Kidney (tissue), 13 donors: ENCODE measurements at regions not wholly inside any gene's neighbourhood (a gene's known extent, or its start where the extent isn't known, plus 50 kb on each side); places are given as distances from the start of the nearest gene placed in this dataset.

Experiments used
- DNase-seq, 5 donors: peaks; one replicate each; pipeline ENCODE4 v3.0.0-alpha.2; 2013 to 2020
- FAIRE-seq: peaks from 2 replicates; lab custom pipeline; 2012; peaks lifted over from hg19 to GRCh38; lab: Jason Lieb, UNC
- H3K27ac ChIP-seq, 2 donors: one replicate each; pipeline ENCODE4 v1.7.0; 2013; ENCODE audit warnings: low read depth in 2 of 2, low read length in 2 of 2, inconsistent platforms in 1 of 2
- H3K27me3 ChIP-seq: one replicate; pipeline ENCODE4 v1.7.1; 2013; ENCODE audit warnings: low read length, inconsistent platforms; ENCODE audit not compliant: control insufficient read depth, insufficient read depth
- H3K36me3 ChIP-seq, 3 donors: one replicate each; pipeline versions ENCODE4 v1.7.0 to v1.7.1; 2013; ENCODE audit warnings: low read length in 3 of 3, control low read depth in 1 of 3, inconsistent platforms in 1 of 3; ENCODE audit not compliant: insufficient read depth in 3 of 3, control insufficient read depth in 2 of 3
- H3K4me1 ChIP-seq, 3 donors: one replicate each; pipeline versions ENCODE4 v1.7.0 to v1.7.1; 2013; ENCODE audit warnings: low read length in 3 of 3, inconsistent platforms in 1 of 3, low read depth in 1 of 3; ENCODE audit not compliant: control insufficient read depth in 2 of 3, insufficient read depth in 2 of 3
- H3K4me3 ChIP-seq, 3 donors: one replicate each; pipeline versions ENCODE4 v1.7.0 to v1.8.1; 2013; ENCODE audit warnings: low read length in 3 of 3, control low read depth in 1 of 3, inconsistent platforms in 1 of 3
- H3K9ac ChIP-seq, 3 donors: one replicate each; pipeline versions ENCODE4 v1.7.0 to v1.7.1; 2013; ENCODE audit warnings: low read length in 3 of 3, control low read depth in 1 of 3, inconsistent platforms in 1 of 3
- H3K9me3 ChIP-seq, 3 donors: one replicate each; pipeline versions ENCODE4 v1.7.0 to v1.7.1; 2013; ENCODE audit warnings: low read length in 3 of 3, control low read depth in 1 of 3, inconsistent platforms in 1 of 3; ENCODE audit not compliant: control insufficient read depth in 2 of 3, insufficient read depth in 1 of 3
- intact Hi-C: fragments of 100-400 bp; cut with DNase I; formaldehyde crosslinking; loops from one replicate; pipeline ENCODE4 v1.11.1; 2022
- TF ChIP-seq, protein P1 (sequence below): IDR thresholded peaks from 3 replicates; pipeline ENCODE4 v1.5.1; 2012; ENCODE audit warnings: mild to moderate bottlenecking, moderate library complexity, borderline replicate concordance; ENCODE audit not compliant: insufficient read depth; ENCODE audit errors: extremely low read depth
- donor health status: control.
- donor health status: control.
- donor health status: control.
- donor health status: control.
- donor health status: control.
- donor health status: DM: yes; HTN: yes; CAD: no.
- donor health status: Normal renal cell carcinoma (clear cell type).

DNA sequence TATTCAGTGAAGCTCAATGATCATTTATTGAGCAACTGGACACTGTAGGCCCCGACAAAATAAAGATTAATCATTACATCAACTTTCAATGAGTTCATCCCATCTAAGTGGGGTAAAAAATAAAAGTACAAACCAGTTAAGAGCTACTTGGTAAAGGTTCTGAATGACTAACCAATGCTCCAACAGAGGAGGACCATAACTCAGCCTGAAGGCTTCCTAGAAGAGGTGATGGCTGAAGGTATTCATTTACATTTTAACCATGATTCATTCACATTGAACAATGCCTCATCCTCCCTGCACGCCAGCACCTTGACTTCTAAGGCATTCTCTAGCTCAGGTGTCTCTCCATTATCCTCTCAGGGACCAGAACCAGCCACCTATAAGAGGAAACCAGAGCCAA, 201.4 kb downstream of the ZNF462 start:
- Histone ChIP-seq H3K36me3 (no peaks in the 10 kb centered on the region), H3K4me1 (no peaks in the 10 kb centered on the region), H3K27ac (no peak overlapping the region), H3K9me3 (no peaks in the 10 kb centered on the region), H3K27me3 (no peaks in the 10 kb centered on the region), H3K9ac (no peak overlapping the region), H3K4me3 (no peak overlapping the region)
- DNase-seq: no peak
- intact Hi-C loops: no loop called here
- FAIRE-seq: no peak
- TF ChIP-seq, protein P1, sequence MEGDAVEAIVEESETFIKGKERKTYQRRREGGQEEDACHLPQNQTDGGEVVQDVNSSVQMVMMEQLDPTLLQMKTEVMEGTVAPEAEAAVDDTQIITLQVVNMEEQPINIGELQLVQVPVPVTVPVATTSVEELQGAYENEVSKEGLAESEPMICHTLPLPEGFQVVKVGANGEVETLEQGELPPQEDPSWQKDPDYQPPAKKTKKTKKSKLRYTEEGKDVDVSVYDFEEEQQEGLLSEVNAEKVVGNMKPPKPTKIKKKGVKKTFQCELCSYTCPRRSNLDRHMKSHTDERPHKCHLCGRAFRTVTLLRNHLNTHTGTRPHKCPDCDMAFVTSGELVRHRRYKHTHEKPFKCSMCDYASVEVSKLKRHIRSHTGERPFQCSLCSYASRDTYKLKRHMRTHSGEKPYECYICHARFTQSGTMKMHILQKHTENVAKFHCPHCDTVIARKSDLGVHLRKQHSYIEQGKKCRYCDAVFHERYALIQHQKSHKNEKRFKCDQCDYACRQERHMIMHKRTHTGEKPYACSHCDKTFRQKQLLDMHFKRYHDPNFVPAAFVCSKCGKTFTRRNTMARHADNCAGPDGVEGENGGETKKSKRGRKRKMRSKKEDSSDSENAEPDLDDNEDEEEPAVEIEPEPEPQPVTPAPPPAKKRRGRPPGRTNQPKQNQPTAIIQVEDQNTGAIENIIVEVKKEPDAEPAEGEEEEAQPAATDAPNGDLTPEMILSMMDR: no peak

DNA sequence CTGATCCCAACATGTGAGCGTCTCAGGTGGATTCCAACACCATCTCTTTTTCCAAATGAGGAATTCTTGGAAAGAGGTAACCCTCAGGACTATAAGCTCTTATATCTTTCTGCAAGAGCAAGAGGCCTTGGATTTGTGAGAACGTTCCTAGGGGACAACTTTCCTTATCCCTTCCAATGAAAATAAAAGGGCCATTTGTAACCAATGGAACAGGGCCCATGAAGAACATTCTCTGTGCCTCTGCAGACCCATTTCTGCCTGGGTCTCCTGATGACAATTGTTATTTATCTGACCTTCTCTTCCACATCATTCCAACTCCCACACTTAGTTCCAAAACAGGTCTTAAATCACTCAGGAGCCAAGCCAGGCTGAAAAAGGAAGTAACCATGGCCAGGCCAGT, 202.6 kb downstream of the ZNF462 start:
- no peak overlapping the region for H3K9ac ChIP-seq
- FAIRE-seq: no peak
- peak in 2 of 5 donors; percentile 44 to 59 for DNase-seq
- no peak overlapping the region for H3K4me3 ChIP-seq
- H3K36me3 ChIP-seq: no peaks in the 10 kb centered on the region
- H3K27me3 ChIP-seq: no peaks in the 10 kb centered on the region
- intact Hi-C loops: no loop called here
- H3K4me1 ChIP-seq: no peaks in the 10 kb centered on the region
- no peak overlapping the region for H3K27ac ChIP-seq
- no peaks in the 10 kb centered on the region for H3K9me3 ChIP-seq
- TF ChIP-seq, protein P1: no peak

DNA sequence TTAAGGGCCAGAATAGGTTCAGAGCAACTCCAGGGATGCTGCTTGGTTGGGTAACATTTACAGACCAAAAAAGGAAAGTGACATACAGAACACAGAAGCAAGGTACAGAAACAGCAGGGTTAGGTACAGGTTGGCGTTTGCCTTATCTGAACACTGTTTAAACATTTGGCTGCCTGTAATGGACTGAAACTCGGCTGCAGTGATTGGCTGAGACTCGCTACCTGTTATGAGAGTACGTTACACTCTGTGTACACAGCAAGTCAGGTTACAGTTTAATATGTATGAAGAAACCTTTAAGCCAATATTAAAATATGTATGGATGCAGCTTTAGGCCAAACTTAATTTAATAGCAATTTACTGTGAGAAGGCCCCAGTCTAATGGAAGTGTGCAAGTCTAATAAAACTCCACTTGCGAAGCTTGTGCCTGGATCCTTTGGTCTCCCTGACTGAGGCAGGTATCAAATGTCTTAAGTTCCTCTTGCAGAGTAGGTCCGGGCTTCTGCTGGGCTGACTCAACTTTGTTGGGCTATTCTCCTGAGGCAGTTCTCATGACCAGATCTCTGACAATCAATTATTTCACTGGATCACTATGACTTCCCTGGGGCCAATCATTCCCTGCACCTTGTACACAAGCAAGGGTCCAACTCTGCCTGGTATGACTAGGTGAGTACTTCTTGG, 204.9 kb downstream of the ZNF462 start:
- Histone ChIP-seq H3K36me3 (no peaks in the 10 kb centered on the region), H3K4me1 (no peaks in the 10 kb centered on the region), H3K9ac (no peak overlapping the region), H3K27me3 (no peaks in the 10 kb centered on the region), H3K27ac (no peak overlapping the region), H3K4me3 (no peak overlapping the region), H3K9me3 (no peaks in the 10 kb centered on the region)
- intact Hi-C loops: no loop called here
- TF ChIP-seq, protein P1: no peak
- DNase-seq (peak in 1 of 5 donors; percentile 16), FAIRE-seq (no peak)

DNA sequence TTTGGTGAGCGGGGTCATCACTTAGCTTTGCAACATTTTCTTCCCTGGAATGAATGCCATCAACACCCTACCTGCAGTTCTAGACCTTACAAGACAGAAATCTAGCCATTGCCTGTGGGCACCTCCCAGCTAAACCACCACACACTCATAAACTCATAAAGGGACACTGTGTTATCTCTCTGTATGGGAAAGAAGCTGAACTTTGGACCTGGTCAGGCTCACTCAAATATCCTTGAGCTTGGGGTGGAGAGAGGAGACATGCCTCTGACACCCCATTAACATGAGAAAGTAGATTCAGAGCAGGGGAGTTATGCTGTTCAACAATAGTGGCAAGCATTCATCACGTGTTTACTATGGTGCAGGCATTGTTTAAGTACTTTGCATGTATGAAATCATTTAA, 205.6 kb downstream of the ZNF462 start:
- no peaks in the 10 kb centered on the region for H3K4me1 ChIP-seq
- H3K27ac ChIP-seq: no peak overlapping the region
- H3K27me3 ChIP-seq: no peaks in the 10 kb centered on the region
- intact Hi-C loops: no loop called here
- H3K36me3 ChIP-seq: no peaks in the 10 kb centered on the region
- no peak overlapping the region for H3K9ac ChIP-seq
- DNase-seq (no peak), FAIRE-seq (no peak)
- H3K4me3 ChIP-seq: no peak overlapping the region
- no peaks in the 10 kb centered on the region for H3K9me3 ChIP-seq
- TF ChIP-seq, protein P1: no peak
